CMK (cell line): ENCODE measurements at regions not wholly inside any gene's neighbourhood (a gene's known extent, or its start where the extent isn't known, plus 50 kb on each side); places are given as distances from the start of the nearest gene placed in this dataset.

Source experiments
- DNase-seq: peaks from one replicate; pipeline ENCODE4 v3.0.0-alpha.2; 2010; ENCODE audit warnings: low read depth

DNA sequence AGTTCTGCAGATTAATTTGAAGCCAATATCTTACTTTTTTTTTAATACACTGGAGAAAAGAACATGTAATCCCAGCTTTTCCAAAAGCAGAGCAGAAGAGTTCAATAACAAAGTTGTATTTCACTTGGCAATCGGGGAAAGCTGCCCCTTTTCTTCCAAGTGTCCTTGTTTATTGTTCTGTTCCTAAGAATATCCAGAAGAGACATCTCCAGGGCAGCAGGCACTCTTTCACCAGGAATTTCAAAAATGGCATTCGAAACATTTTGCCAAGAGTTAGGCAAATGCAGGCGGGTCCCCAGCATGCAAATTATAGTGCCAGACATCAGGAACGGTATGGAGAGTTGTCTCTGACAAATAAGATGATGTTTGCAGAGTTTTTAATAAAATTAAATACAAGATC, 494.5 kb downstream of the BCOR start:
- DNase-seq: no peak

GRCh38 chrX:39605183-39605582, 492.6 kb downstream of the BCOR start:
- DNase-seq: no peak

GRCh38 chrX:39605866-39606265, 491.9 kb downstream of the BCOR start:
- DNase-seq: no peak

DNA sequence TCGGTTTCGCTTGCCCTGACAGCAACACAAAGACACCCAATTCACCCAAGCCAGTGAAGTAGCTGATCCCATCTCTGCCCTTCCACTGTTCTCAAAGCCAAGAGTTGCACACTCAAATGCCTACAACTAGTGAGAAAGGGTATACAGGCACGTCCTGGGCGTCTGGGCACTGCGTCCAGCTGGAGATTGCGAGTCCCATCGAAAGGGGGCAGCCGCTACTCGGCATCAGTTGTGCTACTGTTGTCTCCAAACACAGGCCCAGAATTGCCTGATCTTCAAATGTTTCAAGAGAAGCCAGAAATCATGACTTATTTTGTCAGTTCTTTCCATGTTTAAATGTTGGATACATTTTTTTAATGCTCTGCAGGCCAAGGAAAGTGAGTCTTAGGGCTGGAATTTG, 487.8 kb downstream of the BCOR start:
- DNase-seq: no peak

DNA sequence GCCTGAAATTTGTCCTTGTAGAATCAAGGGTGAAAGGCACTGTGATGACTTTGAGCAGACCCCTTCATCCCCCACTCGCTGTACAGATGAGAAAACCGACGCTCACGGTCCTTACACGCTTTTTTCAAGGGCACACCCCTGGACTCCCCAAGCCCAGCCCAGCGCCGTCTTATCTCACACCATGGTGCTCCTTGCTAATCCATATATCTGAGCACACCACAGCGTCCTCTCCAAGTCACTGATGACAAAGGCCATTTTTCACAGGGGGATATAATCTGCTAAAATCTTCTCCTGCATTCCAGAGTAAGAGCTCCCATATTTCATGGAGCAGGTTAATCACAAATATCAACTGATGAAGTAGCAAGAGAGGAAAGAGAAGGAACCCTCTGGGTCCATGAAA, 486.3 kb downstream of the BCOR start:
- DNase-seq: no peak

DNA sequence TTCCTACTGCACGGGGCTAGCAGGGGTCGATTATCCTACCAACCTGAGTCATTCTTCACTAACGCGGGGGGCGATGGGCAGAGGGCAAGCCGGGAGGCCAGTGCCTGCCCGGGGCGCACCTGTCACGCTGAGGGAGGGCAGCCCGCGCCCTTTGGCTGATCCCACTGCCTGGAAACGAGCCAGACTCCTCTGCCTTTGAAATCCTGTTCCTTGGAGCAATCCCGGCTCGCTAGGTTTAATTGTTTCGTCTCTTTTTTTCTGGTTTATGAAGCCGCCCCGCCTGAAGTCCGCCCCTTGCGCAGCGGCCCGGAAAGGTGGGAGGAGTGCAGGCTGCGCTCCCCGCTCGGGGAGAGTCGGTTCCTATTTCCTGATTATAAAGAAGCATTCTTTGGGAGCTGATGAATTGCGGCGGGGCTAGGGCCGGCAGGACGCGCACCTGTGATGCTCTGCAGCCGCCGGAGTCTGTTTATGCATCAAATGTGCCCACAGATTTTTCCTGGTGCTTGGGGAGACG, 484.2 kb downstream of the BCOR start:
- no peak for DNase-seq

GRCh38 chrX:39613997-39614679, 483.6 kb downstream of the BCOR start:
- no peak for DNase-seq

- DNase-seq: no peak
These were observed 483.1 kb downstream of the BCOR start for GRCh38 chrX:39614680-39614998.

DNA sequence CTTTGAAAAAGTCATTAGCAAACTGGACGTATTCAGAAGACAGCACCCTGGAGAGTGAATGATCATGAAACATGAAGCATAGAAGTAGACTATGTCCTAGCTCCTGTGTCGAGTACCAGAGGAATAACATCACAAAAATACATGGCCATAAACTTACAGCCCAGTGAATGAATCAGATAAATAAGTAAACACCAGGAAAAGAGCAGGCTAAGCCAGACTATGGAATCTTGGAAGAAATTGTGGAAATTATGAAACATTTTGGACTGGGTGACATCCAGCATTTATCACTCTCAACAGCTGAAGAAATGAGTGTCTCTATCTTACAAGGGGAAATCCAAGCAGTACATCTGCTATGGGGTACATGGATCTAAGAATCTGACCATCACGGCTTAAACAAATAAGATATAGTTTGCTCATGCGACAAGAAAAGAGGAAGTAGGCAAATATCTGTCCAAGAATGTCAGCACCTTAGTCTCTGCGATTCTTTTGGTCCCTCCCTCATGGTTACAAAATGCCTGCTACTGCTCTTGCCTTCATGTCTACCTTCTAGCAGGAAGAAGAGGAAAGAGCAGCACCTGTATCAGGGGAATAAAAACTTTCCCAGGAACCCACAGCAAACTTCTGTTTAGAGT, 481.5 kb downstream of the BCOR start:
- DNase-seq: no peak

- DNase-seq: no peak
These were observed 481.0 kb downstream of the BCOR start for GRCh38 chrX:39616731-39617130.

DNA sequence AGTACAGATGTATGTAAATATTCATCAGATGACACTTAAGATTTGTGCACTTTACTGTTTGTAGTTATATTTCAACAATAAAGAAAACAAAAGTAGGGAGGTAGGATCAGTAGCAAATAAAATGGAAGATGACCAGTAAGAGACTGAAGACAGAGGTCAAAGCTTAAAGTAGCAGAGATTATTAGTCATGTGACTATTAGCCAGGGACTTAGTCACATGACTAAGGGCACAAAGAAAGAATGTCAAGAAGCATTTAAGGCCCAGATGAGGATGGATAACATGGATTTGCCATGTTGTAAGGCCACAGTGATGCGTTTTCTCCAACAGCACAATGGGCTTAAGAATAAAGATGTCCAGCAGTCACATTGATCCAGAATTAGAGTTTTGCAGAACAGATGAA, 479.6 kb downstream of the BCOR start:
- DNase-seq: no peak

GRCh38 chrX:39619182-39620009, 478.4 kb downstream of the BCOR start:
- peak; percentile 80 for DNase-seq

GRCh38 chrX:39624166-39624565, 473.6 kb downstream of the BCOR start:
- DNase-seq: no peak

- DNase-seq: no peak
These were observed 471.9 kb downstream of the BCOR start for GRCh38 chrX:39625810-39626209.

DNA sequence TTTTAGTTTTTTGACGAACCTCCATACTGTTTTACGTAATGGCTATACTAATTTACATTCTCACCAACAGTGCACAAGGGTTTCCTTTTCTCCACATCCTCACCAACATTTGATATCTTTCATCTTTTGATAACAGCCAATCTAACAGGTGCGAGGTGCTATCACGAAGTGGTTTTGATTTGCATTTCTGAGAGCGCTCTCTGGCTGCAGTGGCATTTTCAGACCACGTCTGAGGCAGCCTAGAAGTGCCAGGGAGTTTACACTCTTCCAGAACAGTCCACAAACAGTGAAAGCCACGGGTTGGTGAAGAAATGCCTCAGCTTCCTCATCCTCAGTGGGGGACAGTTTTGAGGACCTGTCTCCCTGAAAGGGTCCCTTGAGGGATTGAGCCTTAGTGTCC, 471.0 kb downstream of the BCOR start:
- no peak for DNase-seq

GRCh38 chrX:39627257-39627656, 470.5 kb downstream of the BCOR start:
- no peak for DNase-seq

- no peak for DNase-seq
These were observed 468.8 kb downstream of the BCOR start for GRCh38 chrX:39629001-39629400.

- no peak for DNase-seq
These were observed 467.4 kb downstream of the BCOR start for GRCh38 chrX:39630344-39630743.

DNA sequence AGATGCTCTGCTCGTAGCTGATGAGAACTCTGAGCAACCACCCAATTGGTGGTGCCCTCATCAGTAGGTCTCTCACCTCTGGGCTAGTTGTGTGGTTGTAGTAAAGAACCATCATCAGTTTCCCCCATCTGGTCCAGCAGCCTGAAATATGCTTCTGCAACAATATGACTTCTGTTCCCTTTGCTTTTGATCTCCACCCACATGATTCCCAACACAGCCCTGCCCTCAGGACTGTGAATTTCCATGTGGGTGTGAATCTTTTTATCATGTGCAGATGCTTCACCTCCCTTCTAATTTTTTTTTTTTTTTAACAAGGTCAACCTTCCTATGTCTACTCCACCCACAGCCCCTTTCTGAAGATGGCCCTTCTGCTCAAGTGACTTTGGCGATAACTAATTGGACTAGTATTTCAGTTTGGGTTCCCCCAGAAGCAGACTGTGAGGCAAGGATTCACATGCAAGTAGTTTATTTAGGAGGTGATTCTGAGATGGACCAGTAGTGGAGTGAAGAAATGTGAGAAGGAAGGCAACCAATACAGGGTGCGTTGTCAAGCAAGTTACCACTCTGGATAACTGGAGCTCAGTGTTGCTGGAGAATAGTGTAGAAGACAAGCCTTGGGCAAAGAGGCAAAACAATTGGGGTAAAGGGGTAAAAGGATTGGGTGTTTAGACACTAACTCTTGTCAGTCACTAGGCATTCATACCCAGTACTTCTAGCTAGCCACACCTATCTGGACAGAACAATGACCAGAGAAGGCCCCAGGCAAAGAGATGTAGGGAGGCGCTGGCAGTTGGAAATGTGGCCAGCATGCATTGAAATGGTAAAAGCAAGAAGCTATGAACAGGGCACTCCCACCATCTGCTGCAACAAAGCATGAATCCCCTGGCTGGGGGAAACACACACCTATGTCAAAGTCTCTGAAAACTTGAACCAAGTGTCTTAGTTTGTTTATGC, 466.2 kb downstream of the BCOR start:
- DNase-seq: no peak

GRCh38 chrX:39633293-39633692, 464.5 kb downstream of the BCOR start:
- peak; percentile 72 for DNase-seq

- DNase-seq: no peak
These were observed 461.3 kb downstream of the BCOR start for GRCh38 chrX:39636481-39636880.

- no peak for DNase-seq
These were observed 459.2 kb downstream of the BCOR start for GRCh38 chrX:39638526-39638925.
